OCI-LY7 (cell line): ENCODE measurements at regions not wholly inside any gene's neighbourhood (a gene's known extent, or its start where the extent isn't known, plus 50 kb on each side); places are given as distances from the start of the nearest gene placed in this dataset.

Experiments
- CTCF ChIP-seq: fragments of 200-600 bp; sonication (generic); conservative IDR thresholded peaks from 2 replicates; pipeline ENCODE4 v1.5.1; 2014; ENCODE audit warnings: mild to moderate bottlenecking, antibody characterized with exemption, low read length, moderate library complexity, mixed read lengths
- EZH2phosphoT487 ChIP-seq: fragments of 200-600 bp; sonication (generic); IDR thresholded peaks from 2 replicates; pipeline ENCODE4 v1.6.1; 2018; ENCODE audit warnings: low read depth, borderline replicate concordance, mild to moderate bottlenecking, mixed run types, antibody characterized with exemption, low read length, moderate library complexity, mixed read lengths

- TF ChIP-seq CTCF (no peak), EZH2phosphoT487 (no peak)
Measured at GRCh38 chr2:8407332-8407731, 274.5 kb upstream of the ID2 start.
